ENCODE measurements at regions not wholly inside any gene's neighbourhood (a gene's known extent, or its start where the extent isn't known, plus 50 kb on each side); places are given as distances from the start of the nearest gene placed in this dataset.

DNA sequence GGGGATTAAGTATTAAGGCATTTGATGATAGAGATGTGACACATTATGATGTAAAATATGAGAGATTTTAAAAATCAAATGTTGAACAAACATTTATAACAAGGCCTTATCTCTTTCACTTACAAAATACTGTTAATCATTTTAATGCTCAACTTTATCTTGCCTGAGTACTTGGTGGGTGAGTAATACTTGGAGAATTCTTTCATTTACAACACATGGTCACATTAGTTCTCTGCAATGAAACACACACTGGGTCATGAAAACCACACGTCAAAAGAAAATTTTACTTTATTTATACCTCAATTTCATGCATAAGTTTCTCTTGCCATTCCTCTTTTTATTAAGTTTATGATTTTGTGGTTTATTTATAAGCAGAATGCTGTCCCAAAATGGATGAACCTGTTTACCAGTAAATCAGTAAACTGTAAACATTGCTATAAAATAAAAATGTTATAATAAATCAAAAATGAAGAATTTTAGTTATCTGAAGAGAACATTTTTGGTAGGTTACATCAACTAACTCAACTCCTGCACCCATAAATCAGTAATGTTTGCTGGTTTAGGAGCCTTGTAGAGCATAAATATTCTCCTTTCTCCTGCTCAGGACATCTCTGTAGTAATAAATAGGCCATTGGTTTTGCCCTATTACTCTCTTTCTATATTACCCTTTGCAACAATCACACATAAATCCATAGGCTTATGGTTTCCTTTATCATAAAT is 233.5 kb upstream of the NLGN4Y start:
- no peak overlapping the region for H2AFZ ChIP-seq (ENCODE audit: low read length)
- H3K9me3 ChIP-seq (ENCODE audit: low read length): no peaks in the 10 kb centered on the region
- H3K9me2 ChIP-seq (ENCODE audit: low read depth, low read length): no peaks in the 10 kb centered on the region
- no peak overlapping the region for H3K9ac ChIP-seq (ENCODE audit: low read length)
- no peaks in the 10 kb centered on the region for H3K36me3 ChIP-seq (ENCODE audit: insufficient read depth, low read length)
- no peaks in the 10 kb centered on the region for H3F3A ChIP-seq (ENCODE audit: insufficient read depth, low read length)
- H4K20me1 ChIP-seq (ENCODE audit: insufficient read depth, low read length): no peaks in the 10 kb centered on the region
- TF ChIP-seq, protein P1, sequence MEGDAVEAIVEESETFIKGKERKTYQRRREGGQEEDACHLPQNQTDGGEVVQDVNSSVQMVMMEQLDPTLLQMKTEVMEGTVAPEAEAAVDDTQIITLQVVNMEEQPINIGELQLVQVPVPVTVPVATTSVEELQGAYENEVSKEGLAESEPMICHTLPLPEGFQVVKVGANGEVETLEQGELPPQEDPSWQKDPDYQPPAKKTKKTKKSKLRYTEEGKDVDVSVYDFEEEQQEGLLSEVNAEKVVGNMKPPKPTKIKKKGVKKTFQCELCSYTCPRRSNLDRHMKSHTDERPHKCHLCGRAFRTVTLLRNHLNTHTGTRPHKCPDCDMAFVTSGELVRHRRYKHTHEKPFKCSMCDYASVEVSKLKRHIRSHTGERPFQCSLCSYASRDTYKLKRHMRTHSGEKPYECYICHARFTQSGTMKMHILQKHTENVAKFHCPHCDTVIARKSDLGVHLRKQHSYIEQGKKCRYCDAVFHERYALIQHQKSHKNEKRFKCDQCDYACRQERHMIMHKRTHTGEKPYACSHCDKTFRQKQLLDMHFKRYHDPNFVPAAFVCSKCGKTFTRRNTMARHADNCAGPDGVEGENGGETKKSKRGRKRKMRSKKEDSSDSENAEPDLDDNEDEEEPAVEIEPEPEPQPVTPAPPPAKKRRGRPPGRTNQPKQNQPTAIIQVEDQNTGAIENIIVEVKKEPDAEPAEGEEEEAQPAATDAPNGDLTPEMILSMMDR (IDR thresholded peaks at IDR 0.05; ENCODE audit: low read length): no peak
- no peak for TF ChIP-seq EZH2 (IDR thresholded peaks at IDR 0.05; ENCODE audit: borderline replicate concordance, low read length)
- H3K4me2 ChIP-seq (ENCODE audit: low read length): no peak overlapping the region
- no peaks in the 10 kb centered on the region for H3K4me1 ChIP-seq (ENCODE audit: insufficient read depth, low read length, severe bottlenecking)
- H3K79me2 ChIP-seq (ENCODE audit: insufficient read depth, low read length): no peaks in the 10 kb centered on the region
- H3K27me3 ChIP-seq (ENCODE audit: insufficient read depth, low read length): no peaks in the 10 kb centered on the region
- no peak overlapping the region for H3K27ac ChIP-seq (ENCODE audit: low read depth, low read length, poor library complexity, severe bottlenecking)
- no peak overlapping the region for H3K4me3 ChIP-seq (ENCODE audit: low read depth, low read length, poor library complexity, severe bottlenecking)

DNA sequence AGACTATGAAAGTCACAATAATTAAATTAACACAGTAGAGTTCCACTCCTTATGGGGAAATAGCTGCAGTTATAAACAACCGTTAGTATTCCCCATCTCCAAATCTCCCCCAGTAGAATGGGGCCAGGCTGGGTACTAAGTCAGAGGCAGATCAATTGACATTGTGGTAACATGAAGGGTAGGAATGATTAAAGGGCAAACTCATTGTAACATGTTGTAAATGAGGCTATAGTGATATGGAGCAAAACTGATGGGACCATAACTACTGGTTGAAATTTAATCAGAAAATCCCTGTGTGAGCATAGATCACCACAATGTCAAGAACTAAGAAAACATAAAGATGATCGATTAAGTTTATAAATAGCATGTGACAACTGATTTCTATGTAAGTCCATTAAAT is 231.9 kb upstream of the NLGN4Y start:
- no peak overlapping the region for H3K27ac ChIP-seq (ENCODE audit: low read depth, low read length, poor library complexity, severe bottlenecking)
- H3K4me1 ChIP-seq (ENCODE audit: insufficient read depth, low read length, severe bottlenecking): no peaks in the 10 kb centered on the region
- TF ChIP-seq EZH2 (IDR thresholded peaks at IDR 0.05; ENCODE audit: borderline replicate concordance, low read length): no peak
- TF ChIP-seq, protein P1 (IDR thresholded peaks at IDR 0.05; ENCODE audit: low read length): no peak
- H2AFZ ChIP-seq (ENCODE audit: low read length): no peak overlapping the region
- H3K36me3 ChIP-seq (ENCODE audit: insufficient read depth, low read length): no peaks in the 10 kb centered on the region
- no peaks in the 10 kb centered on the region for H3K9me3 ChIP-seq (ENCODE audit: low read length)
- H3K9ac ChIP-seq (ENCODE audit: low read length): no peak overlapping the region
- no peaks in the 10 kb centered on the region for H3F3A ChIP-seq (ENCODE audit: insufficient read depth, low read length)
- no peaks in the 10 kb centered on the region for H3K9me2 ChIP-seq (ENCODE audit: low read depth, low read length)
- H3K4me3 ChIP-seq (ENCODE audit: low read depth, low read length, poor library complexity, severe bottlenecking): no peak overlapping the region
- H4K20me1 ChIP-seq (ENCODE audit: insufficient read depth, low read length): no peaks in the 10 kb centered on the region
- H3K4me2 ChIP-seq (ENCODE audit: low read length): no peak overlapping the region
- no peaks in the 10 kb centered on the region for H3K79me2 ChIP-seq (ENCODE audit: insufficient read depth, low read length)
- no peaks in the 10 kb centered on the region for H3K27me3 ChIP-seq (ENCODE audit: insufficient read depth, low read length)

DNA sequence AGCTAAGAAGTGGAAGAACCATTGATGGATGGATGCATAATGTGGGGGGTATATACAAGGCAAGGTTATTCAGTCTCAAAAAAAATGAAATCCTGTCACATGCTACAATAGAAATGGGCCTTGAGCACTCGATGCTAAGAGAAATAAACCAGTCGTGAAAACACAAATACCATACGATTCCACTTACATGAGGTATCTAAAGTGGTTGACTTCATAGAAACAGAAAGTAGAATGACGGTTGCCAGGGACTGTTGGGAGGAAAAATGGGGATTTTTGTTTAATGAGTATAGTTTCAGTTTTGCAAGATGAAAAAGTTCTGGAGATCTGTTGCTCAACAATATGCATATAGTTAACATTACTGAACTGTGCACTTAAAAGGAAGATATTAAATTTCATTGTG is 223.6 kb upstream of the NLGN4Y start:
- Histone ChIP-seq H3K9me2 (ENCODE audit: low read depth, low read length) (no peaks in the 10 kb centered on the region), H3F3A (ENCODE audit: insufficient read depth, low read length) (no peaks in the 10 kb centered on the region), H3K9me3 (ENCODE audit: low read length) (no peaks in the 10 kb centered on the region), H3K27me3 (ENCODE audit: insufficient read depth, low read length) (no peaks in the 10 kb centered on the region), H3K4me2 (ENCODE audit: low read length) (no peak overlapping the region), H2AFZ (ENCODE audit: low read length) (no peak overlapping the region), H3K36me3 (ENCODE audit: insufficient read depth, low read length) (no peaks in the 10 kb centered on the region), H3K27ac (ENCODE audit: low read depth, low read length, poor library complexity, severe bottlenecking) (no peak overlapping the region), H3K4me3 (ENCODE audit: low read depth, low read length, poor library complexity, severe bottlenecking) (no peak overlapping the region), H4K20me1 (ENCODE audit: insufficient read depth, low read length) (no peaks in the 10 kb centered on the region), H3K4me1 (ENCODE audit: insufficient read depth, low read length, severe bottlenecking) (no peaks in the 10 kb centered on the region), H3K79me2 (ENCODE audit: insufficient read depth, low read length) (no peaks in the 10 kb centered on the region), H3K9ac (ENCODE audit: low read length) (no peak overlapping the region)
- no peak for TF ChIP-seq EZH2 (IDR thresholded peaks at IDR 0.05; ENCODE audit: borderline replicate concordance, low read length)
- TF ChIP-seq, protein P1 (IDR thresholded peaks at IDR 0.05; ENCODE audit: low read length): no peak
